H1 (cell line): ENCODE measurements at regions not wholly inside any gene's neighbourhood (a gene's known extent, or its start where the extent isn't known, plus 50 kb on each side); places are given as distances from the start of the nearest gene placed in this dataset.

Experiments
- CTCF ChIA-PET: fragments of 300-600 bp; sonication (Branson Sonifier 250); formaldehyde crosslinking; loops from one replicate; lab custom pipeline; 2021; ENCODE audit not compliant: partially characterized antibody; lab: Charles Lee
- POLR2A ChIA-PET: fragments of 300-600 bp; sonication (Branson Sonifier 250); formaldehyde crosslinking; loops from one replicate; lab custom pipeline; 2021; ENCODE audit warnings: inconsistent platforms; ENCODE audit not compliant: partially characterized antibody; lab: Charles Lee
- DNase-seq, 2 experiments: peaks; one replicate each; pipeline versions ENCODE4 v3.0.0 to v3.0.0-alpha.2; 2010 to 2022; ENCODE audit warnings: low spot score in 2 of 2, low read depth in 1 of 2, mixed read lengths in 1 of 2
- FAIRE-seq: peaks from 2 replicates; lab custom pipeline; 2011; peaks lifted over from hg19 to GRCh38; lab: Jason Lieb, UNC
- H2AFZ ChIP-seq: 2 replicates; pipeline ENCODE4 v1.8.1; 2012; ENCODE audit warnings: low read length, inconsistent platforms
- H2AK5ac ChIP-seq: 2 replicates; pipeline ENCODE4 v1.6.1; 2013; ENCODE audit warnings: low read depth, low read length
- H2BK120ac ChIP-seq: replicated peaks from 2 replicates; pipeline ENCODE3; 2013; ENCODE audit warnings: low read depth, low read length, inconsistent platforms
- H2BK12ac ChIP-seq: 2 replicates; pipeline ENCODE4 v1.6.1; 2013; ENCODE audit warnings: low read depth, low read length
- H2BK15ac ChIP-seq: 2 replicates; pipeline ENCODE4 v1.6.1; 2013; ENCODE audit warnings: low read length
- H2BK20ac ChIP-seq: 2 replicates; pipeline ENCODE4 v1.6.1; 2013; ENCODE audit warnings: low read length
- H2BK5ac ChIP-seq: 2 replicates; pipeline ENCODE4 v1.6.1; 2013; ENCODE audit warnings: low read depth, low read length
- H3K14ac ChIP-seq: 2 replicates; pipeline ENCODE4 v1.6.1; 2013; ENCODE audit warnings: inconsistent platforms; ENCODE audit not compliant: insufficient read length
- H3K18ac ChIP-seq: 2 replicates; pipeline ENCODE4 v1.6.1; 2013; ENCODE audit warnings: low read length; ENCODE audit errors: extremely low read depth
- H3K23ac ChIP-seq: 2 replicates; pipeline ENCODE4 v1.6.1; 2013; ENCODE audit warnings: inconsistent platforms; ENCODE audit not compliant: insufficient read length
- H3K23me2 ChIP-seq: 2 replicates; pipeline ENCODE4 v1.6.1; 2013; ENCODE audit warnings: low read depth, low read length
- H3K27ac ChIP-seq: 2 replicates; pipeline ENCODE4 v1.6.1; 2011; ENCODE audit warnings: low read depth, low read length, inconsistent platforms
- H3K27me3 ChIP-seq, 4 experiments: replicated peaks in 1 of 4; 1 replicate in 1 of 4; 2 replicates in 3 of 4; pipeline versions ENCODE4 v1.6.1 to v1.8.1; 2011 to 2013; ENCODE audit warnings: low read length in 3 of 4, mild to moderate bottlenecking in 3 of 4, inconsistent platforms in 2 of 4, mixed read lengths in 2 of 4, moderate library complexity in 1 of 4; ENCODE audit not compliant: control insufficient read depth in 3 of 4, insufficient read depth in 3 of 4; ENCODE audit errors: extremely low read depth in 1 of 4
- H3K36me3 ChIP-seq, 4 experiments: 2 replicates each; pipeline versions ENCODE4 v1.6.1 to v1.8.1; 2011 to 2013; ENCODE audit warnings: mild to moderate bottlenecking in 4 of 4, low read length in 3 of 4, moderate library complexity in 2 of 4, control low read depth in 1 of 4, inconsistent platforms in 1 of 4; ENCODE audit not compliant: insufficient read depth in 4 of 4, control insufficient read depth in 2 of 4
- H3K4ac ChIP-seq: replicated peaks from 2 replicates; pipeline ENCODE3; 2013; ENCODE audit warnings: low read length, low read depth, mixed read lengths, inconsistent platforms; ENCODE audit not compliant: insufficient read length
- H3K4me1 ChIP-seq, 4 experiments: replicated peaks in 1 of 4; 1 replicate in 1 of 4; 2 replicates in 3 of 4; pipeline versions ENCODE4 v1.6.1 to v1.8.1; 2011 to 2013; ENCODE audit warnings: low read length in 3 of 4, inconsistent platforms in 2 of 4, mixed read lengths in 1 of 4; ENCODE audit not compliant: insufficient read depth in 4 of 4, control insufficient read depth in 3 of 4
- H3K4me2 ChIP-seq, 2 experiments: 2 replicates each; pipeline versions ENCODE4 v1.6.1 to v1.8.1; 2011 to 2013; ENCODE audit warnings: low read depth in 2 of 2, low read length in 2 of 2, control low read depth in 1 of 2, inconsistent platforms in 1 of 2, mild to moderate bottlenecking in 1 of 2; ENCODE audit not compliant: insufficient read depth in 1 of 2
- H3K4me3 ChIP-seq, 4 experiments: fragments of 200-600, 300-600 bp in 1 of 4; sonication (generic), shearing (Covaris generic), sonication (Bioruptor Twin) in 1 of 4; 2 replicates each; pipeline versions ENCODE4 v1.5.1 to v1.8.1; 2011 to 2016; ENCODE audit warnings: low read length in 4 of 4, low read depth in 3 of 4, control low read depth in 2 of 4, inconsistent platforms in 2 of 4, mild to moderate bottlenecking in 2 of 4, mixed read lengths in 1 of 4, moderate library complexity in 1 of 4; ENCODE audit not compliant: insufficient read depth in 2 of 4; ENCODE audit errors: extremely low read depth in 1 of 4
- H3K56ac ChIP-seq: replicated peaks from 2 replicates; pipeline ENCODE3; 2013; ENCODE audit warnings: low read depth, mild to moderate bottlenecking, mixed read lengths, low read length, inconsistent platforms; ENCODE audit not compliant: insufficient read length
- H3K79me1 ChIP-seq: 2 replicates; pipeline ENCODE4 v1.6.1; 2013; ENCODE audit warnings: low read depth, low read length, control low read depth
- H3K79me2 ChIP-seq, 2 experiments: 2 replicates each; pipeline versions ENCODE4 v1.6.1 to v1.8.1; 2012 to 2013; ENCODE audit warnings: low read length in 2 of 2, mild to moderate bottlenecking in 2 of 2, inconsistent platforms in 1 of 2; ENCODE audit not compliant: insufficient read depth in 2 of 2, control insufficient read depth in 1 of 2
- H3K9ac ChIP-seq, 4 experiments: replicated peaks in 1 of 4; 1 replicate in 1 of 4; 2 replicates in 3 of 4; pipeline versions ENCODE4 v1.6.1 to v1.8.1; 2011 to 2013; ENCODE audit warnings: low read depth in 3 of 4, low read length in 3 of 4, control low read depth in 2 of 4, mild to moderate bottlenecking in 2 of 4, moderate library complexity in 2 of 4, inconsistent platforms in 1 of 4; ENCODE audit errors: extremely low read depth in 1 of 4
- H3K9me3 ChIP-seq, 2 experiments: 2 replicates each; pipeline versions ENCODE4 v1.6.1 to v1.8.1; 2012 to 2013; ENCODE audit warnings: mild to moderate bottlenecking in 2 of 2, moderate library complexity in 2 of 2, control low read depth in 1 of 2, inconsistent platforms in 1 of 2, low read depth in 1 of 2, low read length in 1 of 2, mixed read lengths in 1 of 2; ENCODE audit not compliant: insufficient read depth in 2 of 2
- H4K20me1 ChIP-seq, 2 experiments: replicated peaks in 1 of 2; 2 replicates each; pipeline versions ENCODE3 to v1.8.1; 2011 to 2013; ENCODE audit warnings: inconsistent platforms in 2 of 2, low read length in 2 of 2, mild to moderate bottlenecking in 1 of 2; ENCODE audit not compliant: insufficient read depth in 2 of 2, control insufficient read depth in 1 of 2
- H4K5ac ChIP-seq: 2 replicates; pipeline ENCODE4 v1.6.1; 2013; ENCODE audit warnings: low read length, low read depth, mixed read lengths, inconsistent platforms; ENCODE audit not compliant: insufficient read length
- H4K8ac ChIP-seq: 2 replicates; pipeline ENCODE4 v1.8.0; 2013; ENCODE audit warnings: mild to moderate bottlenecking, moderate library complexity, low read length, inconsistent platforms; ENCODE audit not compliant: insufficient read depth; ENCODE audit errors: extremely low read depth
- H4K91ac ChIP-seq: replicated peaks from 2 replicates; pipeline ENCODE3; 2013; ENCODE audit warnings: low read length, mixed read lengths, inconsistent platforms; ENCODE audit not compliant: insufficient read length
- BACH1 ChIP-seq: IDR thresholded peaks from 2 replicates; pipeline ENCODE4 v1.6.1; 2012; ENCODE audit warnings: low read length, improper control_type of control experiment
- EGR1 ChIP-seq: IDR thresholded peaks from 2 replicates; pipeline ENCODE4 v1.6.1; 2011; ENCODE audit warnings: low read depth, low read length, borderline replicate concordance
- EZH2 ChIP-seq: fragments of 200-600 bp; sonication (generic); IDR thresholded peaks from 2 replicates; pipeline ENCODE4 v1.7.1; 2012; ENCODE audit warnings: low read depth, mild to moderate bottlenecking, moderate library complexity, low read length, inconsistent platforms; ENCODE audit not compliant: severe bottlenecking
- KDM4A ChIP-seq: IDR thresholded peaks from one replicate; pipeline ENCODE4 v1.7.1; 2012; ENCODE audit warnings: low read depth, mild to moderate bottlenecking, moderate library complexity, low read length, inconsistent platforms; ENCODE audit not compliant: severe bottlenecking
- POLR2AphosphoS5 ChIP-seq: IDR thresholded peaks from 2 replicates; pipeline ENCODE4 v1.6.1; 2011; ENCODE audit warnings: low read depth, low read length
- POU5F1 ChIP-seq: IDR thresholded peaks from 2 replicates; pipeline ENCODE4 v1.6.1; 2011; ENCODE audit warnings: low read depth, mild to moderate bottlenecking, low read length, moderate library complexity
- RNF2 ChIP-seq: fragments of 200-900, 300-1000 bp; sonication (generic); IDR thresholded peaks from 2 replicates; pipeline ENCODE4 v1.7.1; 2016; ENCODE audit warnings: borderline replicate concordance, low read depth, mild to moderate bottlenecking, antibody characterized with exemption, low read length; ENCODE audit not compliant: poor library complexity, severe bottlenecking; ENCODE audit errors: missing control alignments
- TBP ChIP-seq: IDR thresholded peaks from 2 replicates; pipeline ENCODE4 v1.6.1; 2011; ENCODE audit warnings: low read depth, low read length, improper control_type of control experiment
- ZNF274 ChIP-seq: IDR thresholded peaks from 2 replicates; pipeline ENCODE4 v1.7.0; 2012; ENCODE audit warnings: low read length, borderline replicate concordance; ENCODE audit errors: extremely low read depth
- WGBS, 2 experiments: shearing (Covaris generic) in 1 of 2; methylation state at CpG; one replicate each; pipeline versions ENCODE4 v1.1.6 to v1.1.7; 2013 to 2015; ENCODE audit warnings: low lambda C conversion rate in 2 of 2, mixed read lengths in 2 of 2, inconsistent platforms in 1 of 2, low coverage in 1 of 2, missing lambda C conversion rate in 1 of 2; ENCODE audit not compliant: insufficient replicate concordance in 2 of 2, insufficient coverage in 1 of 2, insufficient read length in 1 of 2; ENCODE audit errors: extremely low coverage in 1 of 2, missing lambda C conversion rate in 1 of 2; 5-methylcytosine and 5-hydroxymethylcytosine counted together
- TF ChIP-seq, protein P1 (sequence below): IDR thresholded peaks from 2 replicates; pipeline ENCODE4 v1.6.1; 2012; ENCODE audit warnings: inconsistent platforms
- TF ChIP-seq, protein P2 (sequence below), 3 experiments: IDR thresholded peaks; 1 replicate in 2 of 3; 2 replicates in 1 of 3; pipeline versions ENCODE4 v1.5.1 to v1.6.1; 2011; ENCODE audit warnings: low read length in 3 of 3, mild to moderate bottlenecking in 3 of 3, inconsistent platforms in 2 of 3, low read depth in 1 of 3, moderate library complexity in 1 of 3; ENCODE audit not compliant: insufficient read depth in 1 of 3; ENCODE audit errors: control extremely low read depth in 1 of 3

DNA sequence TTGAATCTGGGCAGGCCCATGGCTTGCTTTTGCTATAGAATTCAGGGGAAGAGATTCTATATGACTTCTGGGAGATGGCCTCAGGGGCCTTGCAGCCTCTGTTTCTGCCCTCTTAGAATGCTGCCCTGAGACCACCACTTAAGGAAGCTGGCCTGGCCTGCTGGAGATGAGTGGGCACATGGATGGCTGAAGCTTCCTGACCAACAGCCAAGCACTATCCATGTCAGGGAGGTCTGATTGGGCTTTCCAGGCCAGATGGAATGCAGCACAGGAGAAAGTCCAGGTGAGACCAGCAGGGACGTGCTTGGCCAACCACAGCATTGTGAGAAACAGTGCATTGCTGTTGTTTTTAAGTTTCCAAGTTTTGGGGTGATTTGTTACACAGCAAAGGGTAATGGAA, 308.1 kb downstream of the PTPRU start:
- Histone ChIP-seq H2AK5ac (no peak overlapping the region), H3K56ac (no peak overlapping the region), H3K18ac (no peak overlapping the region), H3K23me2 (no peaks in the 10 kb centered on the region), H2AFZ (no peak overlapping the region), H2BK120ac (no peak overlapping the region), H2BK12ac (no peak overlapping the region), H2BK20ac (no peak overlapping the region), H3K27me3 (no peaks in the 10 kb centered on the region), H3K14ac (no peak overlapping the region), H4K5ac (no peak overlapping the region), H4K91ac (no peak overlapping the region), H2BK15ac (no peak overlapping the region), H3K27ac (no peak overlapping the region), H3K23ac (no peak overlapping the region), H3K9me3 (no peaks in the 10 kb centered on the region), H2BK5ac (no peak overlapping the region), H3K4me3 (no peak overlapping the region), H3K36me3 (no peaks in the 10 kb centered on the region), H3K4me1 (no peaks in the 10 kb centered on the region), H3K4ac (no peak overlapping the region), H3K9ac (no peak overlapping the region), H4K8ac (no peak overlapping the region), H3K79me1 (no peaks in the 10 kb centered on the region), H3K79me2 (no peaks in the 10 kb centered on the region), H4K20me1 (no peaks in the 10 kb centered on the region), H3K4me2 (no peak overlapping the region)
- 76% methylated on average over 1 of the region's 1 CpG; no CpG with 5 or more reads in 1 of the 2 experiments for WGBS, 2 experiments
- TF ChIP-seq BACH1 (no peak), TBP (no peak), RNF2 (no peak), KDM4A (no peak), ZNF274 (no peak), POLR2AphosphoS5 (no peak), POU5F1 (no peak), EGR1 (no peak), EZH2 (no peak)
- TF ChIP-seq, protein P1, sequence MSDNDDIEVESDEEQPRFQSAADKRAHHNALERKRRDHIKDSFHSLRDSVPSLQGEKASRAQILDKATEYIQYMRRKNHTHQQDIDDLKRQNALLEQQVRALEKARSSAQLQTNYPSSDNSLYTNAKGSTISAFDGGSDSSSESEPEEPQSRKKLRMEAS = no peak
- TF ChIP-seq, protein P2, sequence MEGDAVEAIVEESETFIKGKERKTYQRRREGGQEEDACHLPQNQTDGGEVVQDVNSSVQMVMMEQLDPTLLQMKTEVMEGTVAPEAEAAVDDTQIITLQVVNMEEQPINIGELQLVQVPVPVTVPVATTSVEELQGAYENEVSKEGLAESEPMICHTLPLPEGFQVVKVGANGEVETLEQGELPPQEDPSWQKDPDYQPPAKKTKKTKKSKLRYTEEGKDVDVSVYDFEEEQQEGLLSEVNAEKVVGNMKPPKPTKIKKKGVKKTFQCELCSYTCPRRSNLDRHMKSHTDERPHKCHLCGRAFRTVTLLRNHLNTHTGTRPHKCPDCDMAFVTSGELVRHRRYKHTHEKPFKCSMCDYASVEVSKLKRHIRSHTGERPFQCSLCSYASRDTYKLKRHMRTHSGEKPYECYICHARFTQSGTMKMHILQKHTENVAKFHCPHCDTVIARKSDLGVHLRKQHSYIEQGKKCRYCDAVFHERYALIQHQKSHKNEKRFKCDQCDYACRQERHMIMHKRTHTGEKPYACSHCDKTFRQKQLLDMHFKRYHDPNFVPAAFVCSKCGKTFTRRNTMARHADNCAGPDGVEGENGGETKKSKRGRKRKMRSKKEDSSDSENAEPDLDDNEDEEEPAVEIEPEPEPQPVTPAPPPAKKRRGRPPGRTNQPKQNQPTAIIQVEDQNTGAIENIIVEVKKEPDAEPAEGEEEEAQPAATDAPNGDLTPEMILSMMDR (IDR thresholded peaks at IDR 0.05; ENCODE audit: control extremely low read depth in 1 of 3, insufficient read depth in 1 of 3, low read depth in 1 of 3, low read length in 3 of 3) = no peak
- no peak for FAIRE-seq
- POLR2A ChIA-PET = no interaction called here
- CTCF ChIA-PET = no interaction called here
- no peak for DNase-seq
